GM21447 (cell line): ENCODE measurements at regions not wholly inside any gene's neighbourhood (a gene's known extent, or its start where the extent isn't known, plus 50 kb on each side); places are given as distances from the start of the nearest gene placed in this dataset.
"Not testable (repeated sequence)": the region's sequence is repeated elsewhere in the genome, so short reads cannot be mapped to it uniquely, and the experiment has no call there.

Experiments
- ATAC-seq: cut with Tn5 transposase; IDR thresholded peaks from one replicate; pipeline ENCODE4 v1.9.1; 2021; ENCODE audit not compliant: unreplicated experiment

- no peak for ATAC-seq
Measured at GRCh38 chr4:114284629-114285028, 305.2 kb upstream of the ARSJ start.

GRCh38 chr4:114286262-114286810 lies 306.9 kb upstream of the ARSJ start:
- no peak for ATAC-seq

- ATAC-seq = no peak
Measured at GRCh38 chr4:114287079-114287696, 307.7 kb upstream of the ARSJ start.

GRCh38 chr4:114296126-114296525 lies 302.5 kb upstream of the UGT8 start:
- ATAC-seq = no peak

GRCh38 chr4:114302472-114302871 lies 296.1 kb upstream of the UGT8 start:
- no peak for ATAC-seq

- no peak for ATAC-seq
Measured at GRCh38 chr4:114304046-114304445, 294.6 kb upstream of the UGT8 start.

GRCh38 chr4:114304567-114304966 lies 294.0 kb upstream of the UGT8 start:
- no peak for ATAC-seq

- no peak for ATAC-seq
Measured at GRCh38 chr4:114306946-114307345, 291.7 kb upstream of the UGT8 start.

GRCh38 chr4:114310296-114310925 lies 288.2 kb upstream of the UGT8 start:
- no peak for ATAC-seq

- no peak for ATAC-seq
Measured at GRCh38 chr4:114311787-114312186, 286.8 kb upstream of the UGT8 start.

- no peak for ATAC-seq
Measured at GRCh38 chr4:114312338-114312737, 286.3 kb upstream of the UGT8 start.

- ATAC-seq = no peak
Measured at GRCh38 chr4:114316789-114317188, 281.8 kb upstream of the UGT8 start.

- no peak for ATAC-seq
Measured at GRCh38 chr4:114317564-114317963, 281.0 kb upstream of the UGT8 start.

GRCh38 chr4:114318309-114318708 lies 280.3 kb upstream of the UGT8 start:
- no peak for ATAC-seq

- ATAC-seq = no peak
Measured at GRCh38 chr4:114320126-114320525, 278.5 kb upstream of the UGT8 start.

- ATAC-seq = no peak
Measured at GRCh38 chr4:114321366-114321765, 277.2 kb upstream of the UGT8 start.

GRCh38 chr4:114323841-114324240 lies 274.8 kb upstream of the UGT8 start:
- ATAC-seq = no peak

- no peak for ATAC-seq
Measured at GRCh38 chr4:114326358-114326757, 272.2 kb upstream of the UGT8 start.

GRCh38 chr4:114332119-114332518 lies 266.5 kb upstream of the UGT8 start:
- no peak for ATAC-seq

GRCh38 chr4:114334363-114334762 lies 264.2 kb upstream of the UGT8 start:
- ATAC-seq = not testable (repeated sequence)

GRCh38 chr4:114334884-114335330 lies 263.7 kb upstream of the UGT8 start:
- ATAC-seq = no peak

- ATAC-seq = no peak
Measured at GRCh38 chr4:114335339-114335738, 263.3 kb upstream of the UGT8 start.

GRCh38 chr4:114343015-114343414 lies 255.6 kb upstream of the UGT8 start:
- no peak for ATAC-seq
